ENCODE measurements at regions not wholly inside any gene's neighbourhood (a gene's known extent, or its start where the extent isn't known, plus 50 kb on each side); places are given as distances from the start of the nearest gene placed in this dataset.

DNA sequence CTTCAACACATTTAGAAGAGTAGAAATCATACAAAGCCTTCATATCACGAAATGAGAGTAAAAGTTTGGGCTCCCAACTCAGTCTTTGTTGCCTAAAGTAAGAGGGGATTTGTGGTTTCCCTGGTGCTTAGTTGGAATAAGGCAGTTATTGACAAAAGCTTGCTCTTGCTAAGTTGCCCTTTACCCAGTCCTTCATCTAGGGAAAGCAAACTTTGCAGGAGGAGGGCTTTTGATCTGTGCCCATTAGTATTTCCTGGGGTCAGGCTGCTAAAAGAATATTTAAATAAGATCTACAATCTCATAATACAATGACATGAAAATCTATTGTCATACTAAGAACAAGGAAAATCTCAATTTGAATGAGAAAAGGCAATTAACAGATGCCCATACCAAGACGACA is 84.1 kb upstream of the ACO1 start:
- TF ChIP-seq, protein P1, sequence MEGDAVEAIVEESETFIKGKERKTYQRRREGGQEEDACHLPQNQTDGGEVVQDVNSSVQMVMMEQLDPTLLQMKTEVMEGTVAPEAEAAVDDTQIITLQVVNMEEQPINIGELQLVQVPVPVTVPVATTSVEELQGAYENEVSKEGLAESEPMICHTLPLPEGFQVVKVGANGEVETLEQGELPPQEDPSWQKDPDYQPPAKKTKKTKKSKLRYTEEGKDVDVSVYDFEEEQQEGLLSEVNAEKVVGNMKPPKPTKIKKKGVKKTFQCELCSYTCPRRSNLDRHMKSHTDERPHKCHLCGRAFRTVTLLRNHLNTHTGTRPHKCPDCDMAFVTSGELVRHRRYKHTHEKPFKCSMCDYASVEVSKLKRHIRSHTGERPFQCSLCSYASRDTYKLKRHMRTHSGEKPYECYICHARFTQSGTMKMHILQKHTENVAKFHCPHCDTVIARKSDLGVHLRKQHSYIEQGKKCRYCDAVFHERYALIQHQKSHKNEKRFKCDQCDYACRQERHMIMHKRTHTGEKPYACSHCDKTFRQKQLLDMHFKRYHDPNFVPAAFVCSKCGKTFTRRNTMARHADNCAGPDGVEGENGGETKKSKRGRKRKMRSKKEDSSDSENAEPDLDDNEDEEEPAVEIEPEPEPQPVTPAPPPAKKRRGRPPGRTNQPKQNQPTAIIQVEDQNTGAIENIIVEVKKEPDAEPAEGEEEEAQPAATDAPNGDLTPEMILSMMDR (IDR thresholded peaks at IDR 0.05) = no peak
- TF ChIP-seq POLR2AphosphoS5 (IDR thresholded peaks at IDR 0.05) (no peak), POLR2A (IDR thresholded peaks at IDR 0.05) (no peak)
- H3K4me3 ChIP-seq = no peak overlapping the region
- DNase-seq (ENCODE audit: low spot score) = no peak
- no peaks in the 10 kb centered on the region for H3K36me3 ChIP-seq
- H3K4me1 ChIP-seq (replicated peaks) = no peaks in the 10 kb centered on the region
- WGBS = 72% methylated on average over 2 of the region's 2 CpGs
- H3K27me3 ChIP-seq (replicated peaks; ENCODE audit: insufficient read depth) = no peaks in the 10 kb centered on the region
- no peak overlapping the region for H3K27ac ChIP-seq
- intact Hi-C loops (cut with DNase I) = no loop called here
- H3K9me3 ChIP-seq = no peaks in the 10 kb centered on the region

DNA sequence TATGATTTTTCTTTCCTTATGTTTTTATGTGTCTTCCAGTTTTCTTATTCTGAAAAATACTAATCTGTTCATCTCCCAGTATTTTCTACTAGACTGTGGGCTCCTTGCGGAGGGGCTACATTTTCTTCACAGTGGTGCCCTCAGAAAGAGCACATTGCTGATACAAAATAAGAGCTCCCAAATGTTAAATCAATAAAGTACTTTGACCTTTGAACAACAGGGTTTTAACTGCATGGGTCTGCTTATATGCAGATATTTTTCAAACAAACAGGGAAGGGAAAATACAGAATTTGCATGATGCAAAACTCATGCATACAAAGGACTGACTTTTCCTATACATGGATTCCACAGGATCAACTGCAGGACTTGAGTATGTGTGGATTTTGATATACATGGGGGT is 79.9 kb upstream of the ACO1 start:
- no peaks in the 10 kb centered on the region for H3K27me3 ChIP-seq (replicated peaks; ENCODE audit: insufficient read depth)
- H3K4me3 ChIP-seq = no peak overlapping the region
- intact Hi-C loops (cut with DNase I) = no loop called here
- no peak overlapping the region for H3K27ac ChIP-seq
- TF ChIP-seq, protein P1 (IDR thresholded peaks at IDR 0.05) = no peak
- TF ChIP-seq POLR2AphosphoS5 (IDR thresholded peaks at IDR 0.05) = no peak
- TF ChIP-seq POLR2A (IDR thresholded peaks at IDR 0.05) = no peak
- H3K4me1 ChIP-seq (replicated peaks) = no peaks in the 10 kb centered on the region
- H3K9me3 ChIP-seq = no peaks in the 10 kb centered on the region
- H3K36me3 ChIP-seq = no peaks in the 10 kb centered on the region
- DNase-seq (ENCODE audit: low spot score) = no peak
- 41% methylated on average over 1 of the region's 1 CpG for WGBS

DNA sequence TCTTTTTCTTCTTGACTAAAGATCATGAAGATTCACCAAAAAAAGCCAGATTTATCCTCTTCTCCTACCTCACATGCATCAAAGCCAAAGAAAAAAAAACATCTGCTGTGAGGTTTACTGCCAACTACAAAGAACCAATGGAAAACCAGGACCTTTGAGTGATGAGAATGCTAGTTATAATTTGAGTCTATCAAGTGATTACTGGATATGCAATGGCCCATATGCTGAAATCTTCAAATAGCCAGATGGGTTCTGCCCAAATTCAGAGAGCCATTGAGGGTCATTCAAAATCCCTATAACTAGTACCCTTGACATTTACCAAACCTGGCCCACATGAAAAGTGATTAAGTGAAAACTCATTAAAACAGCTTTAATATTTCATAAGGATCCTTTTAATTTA is 78.4 kb upstream of the ACO1 start:
- no peak for TF ChIP-seq POLR2A (IDR thresholded peaks at IDR 0.05)
- TF ChIP-seq, protein P1 (IDR thresholded peaks at IDR 0.05) = no peak
- no peak for TF ChIP-seq POLR2AphosphoS5 (IDR thresholded peaks at IDR 0.05)
- Histone ChIP-seq H3K4me1 (replicated peaks) (no peaks in the 10 kb centered on the region), H3K4me3 (no peak overlapping the region), H3K27me3 (replicated peaks; ENCODE audit: insufficient read depth) (no peaks in the 10 kb centered on the region), H3K36me3 (no peaks in the 10 kb centered on the region), H3K9me3 (no peaks in the 10 kb centered on the region), H3K27ac (no peak overlapping the region)
- no peak for DNase-seq (ENCODE audit: low spot score)
- intact Hi-C loops (cut with DNase I) = no loop called here

DNA sequence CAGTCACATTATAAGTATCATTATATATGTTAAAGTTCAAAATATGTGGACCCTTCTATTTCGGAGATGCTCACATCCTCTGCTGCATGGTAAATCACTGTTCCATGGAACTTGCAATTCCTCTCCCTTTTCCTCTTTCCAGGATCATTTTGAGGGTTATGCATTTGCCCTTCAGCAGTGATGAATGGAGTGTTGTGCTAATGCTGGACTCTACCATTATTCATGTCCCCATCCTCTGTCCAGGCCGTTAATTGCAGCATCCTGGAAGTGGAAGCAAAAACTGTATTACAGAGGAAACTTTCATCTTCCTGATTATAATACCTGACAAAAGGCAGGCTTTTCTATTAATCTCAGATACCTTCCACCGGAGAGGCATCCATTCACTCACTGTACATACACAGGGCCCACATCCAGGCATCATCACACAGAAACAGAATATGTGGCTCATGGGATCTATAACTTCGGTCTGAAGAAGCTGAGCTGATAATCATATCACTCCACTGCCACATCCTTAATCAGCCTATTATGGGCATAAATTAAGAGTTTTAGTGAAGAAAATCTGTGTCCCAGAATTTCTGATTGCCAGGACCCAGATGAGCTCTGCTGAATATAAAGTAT is 65.0 kb upstream of the ACO1 start:
- DNase-seq (ENCODE audit: low spot score) = no peak
- no peak overlapping the region for H3K27ac ChIP-seq
- H3K9me3 ChIP-seq = no peaks in the 10 kb centered on the region
- no peak overlapping the region for H3K4me3 ChIP-seq
- H3K4me1 ChIP-seq (replicated peaks) = no peaks in the 10 kb centered on the region
- intact Hi-C loops (cut with DNase I) = no loop called here
- 82% methylated on average over 4 of the region's 4 CpGs for WGBS
- no peaks in the 10 kb centered on the region for H3K27me3 ChIP-seq (replicated peaks; ENCODE audit: insufficient read depth)
- H3K36me3 ChIP-seq = no peaks in the 10 kb centered on the region
- TF ChIP-seq, protein P1 (IDR thresholded peaks at IDR 0.05) = no peak
- TF ChIP-seq POLR2A (IDR thresholded peaks at IDR 0.05) (no peak), POLR2AphosphoS5 (IDR thresholded peaks at IDR 0.05) (no peak)

DNA sequence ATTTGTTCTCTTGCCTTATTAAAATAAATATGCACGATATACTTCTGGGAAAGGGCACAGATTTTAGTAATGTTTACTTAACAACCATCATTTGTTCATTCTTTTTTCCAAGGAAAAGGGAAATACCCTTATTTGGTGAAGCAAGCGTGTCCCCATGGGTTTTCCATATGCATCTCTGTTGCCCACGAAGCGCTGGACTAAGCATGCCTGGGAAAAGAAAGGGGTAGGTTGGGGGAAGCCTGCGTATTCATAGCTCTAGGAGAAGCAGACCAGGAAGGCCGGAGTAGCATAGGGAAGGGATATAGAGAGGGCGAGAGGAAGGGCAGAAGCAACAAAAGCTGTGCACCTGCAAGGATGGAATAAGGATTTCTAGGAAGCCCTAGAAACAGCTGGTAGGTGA is 61.8 kb upstream of the ACO1 start:
- no peak for DNase-seq (ENCODE audit: low spot score)
- Histone ChIP-seq H3K36me3 (no peaks in the 10 kb centered on the region), H3K4me3 (no peak overlapping the region), H3K4me1 (replicated peaks) (no peaks in the 10 kb centered on the region), H3K27ac (no peak overlapping the region), H3K9me3 (no peaks in the 10 kb centered on the region), H3K27me3 (replicated peaks; ENCODE audit: insufficient read depth) (no peaks in the 10 kb centered on the region)
- WGBS = 78% methylated on average over 7 of the region's 7 CpGs
- intact Hi-C loops (cut with DNase I) = no loop called here
- TF ChIP-seq POLR2A (IDR thresholded peaks at IDR 0.05) (no peak), POLR2AphosphoS5 (IDR thresholded peaks at IDR 0.05) (no peak)

Measured in prostate gland (tissue), 2 donors.